Fibroblast of mammary gland (primary cell): ENCODE measurements at regions not wholly inside any gene's neighbourhood (a gene's known extent, or its start where the extent isn't known, plus 50 kb on each side); places are given as distances from the start of the nearest gene placed in this dataset.

ENCODE experiments used
- DNase-seq: peaks from one replicate; pipeline ENCODE4 v3.0.0-alpha.2; 2010; ENCODE audit warnings: low read depth
- H3K4me3 ChIP-seq: 2 replicates; pipeline ENCODE4 v1.5.1; 2011; ENCODE audit warnings: low read depth, mild to moderate bottlenecking, low read length, moderate library complexity; ENCODE audit not compliant: control insufficient read depth
- CTCF ChIP-seq: conservative IDR thresholded peaks from 2 replicates; pipeline ENCODE4 v1.5.1; 2011; ENCODE audit warnings: low read depth, low read length, inconsistent platforms; ENCODE audit not compliant: control insufficient read depth, insufficient read depth

- DNase-seq = peak; percentile 45
- H3K4me3 ChIP-seq = no peak overlapping the region
- TF ChIP-seq CTCF = no peak
Measured at GRCh38 chr10:7085147-7085912, 325.5 kb downstream of the SFMBT2 start.

GRCh38 chr10:7084280-7085005 lies 326.4 kb downstream of the SFMBT2 start:
- no peak for DNase-seq
- TF ChIP-seq CTCF = no peak
- H3K4me3 ChIP-seq = no peak overlapping the region

- no peak for TF ChIP-seq CTCF
- no peak overlapping the region for H3K4me3 ChIP-seq
- DNase-seq = no peak
Measured at GRCh38 chr10:7082967-7083366, 327.9 kb downstream of the SFMBT2 start.

GRCh38 chr10:7077880-7078279 lies 333.0 kb downstream of the SFMBT2 start:
- no peak overlapping the region for H3K4me3 ChIP-seq
- no peak for DNase-seq
- TF ChIP-seq CTCF = no peak

- no peak for TF ChIP-seq CTCF
- H3K4me3 ChIP-seq = no peak overlapping the region
- DNase-seq = no peak
Measured at GRCh38 chr10:7075851-7076250, 335.0 kb downstream of the SFMBT2 start.

GRCh38 chr10:7075110-7075509 lies 335.7 kb downstream of the SFMBT2 start:
- DNase-seq = peak; percentile 6
- no peak overlapping the region for H3K4me3 ChIP-seq
- TF ChIP-seq CTCF = no peak
